Peyer's patch (tissue), 4 donors: ENCODE measurements at regions not wholly inside any gene's neighbourhood (a gene's known extent, or its start where the extent isn't known, plus 50 kb on each side); places are given as distances from the start of the nearest gene placed in this dataset.

Experiments used
- DNase-seq, 3 donors: peaks; one replicate each; pipeline ENCODE4 v3.0.0-alpha.2; 2017 to 2019
- H3K27ac ChIP-seq, 4 donors: fragments of 200-600 bp; sonication (generic); one replicate each; pipeline ENCODE4 v1.5.1; 2016 to 2019
- H3K27me3 ChIP-seq, 2 donors: fragments of 200-600 bp; sonication (generic); one replicate each; pipeline ENCODE4 v1.5.1; 2019
- H3K36me3 ChIP-seq, 3 donors: fragments of 200-600 bp; sonication (generic); one replicate each; pipeline ENCODE4 v1.5.1; 2016 to 2019
- H3K4me1 ChIP-seq, 4 donors: fragments of 200-600 bp; sonication (generic); one replicate each; pipeline ENCODE4 v1.5.1; 2016 to 2019
- H3K4me3 ChIP-seq, 4 donors: fragments of 200-600 bp; sonication (generic); 1 replicate in 3 of 4; 2 replicates in 1 of 4; pipeline ENCODE4 v1.5.1; 2016 to 2019; ENCODE audit warnings: mild to moderate bottlenecking in 1 of 4
- H3K9me3 ChIP-seq, 4 donors: fragments of 200-600 bp; sonication (generic); one replicate each; pipeline ENCODE4 v1.5.1; 2016 to 2019; ENCODE audit warnings: mild to moderate bottlenecking in 1 of 4
- CTCF ChIP-seq, 6 experiments: fragments of 450-650 bp in 4 of 6; fragments of 200-600 bp in 2 of 6; sonication (generic) in 1 of 6; IDR thresholded peaks; one replicate each; pipeline ENCODE4 v1.5.1; 2017 to 2019; ENCODE audit warnings: antibody characterized with exemption in 6 of 6, mild to moderate bottlenecking in 3 of 6, moderate library complexity in 1 of 6
- POLR2A ChIP-seq, 2 donors: fragments of 450-650 bp; IDR thresholded peaks; one replicate each; pipeline ENCODE4 v1.5.1; 2017; ENCODE audit warnings: antibody characterized with exemption in 2 of 2, mild to moderate bottlenecking in 2 of 2, moderate library complexity in 2 of 2

DNA sequence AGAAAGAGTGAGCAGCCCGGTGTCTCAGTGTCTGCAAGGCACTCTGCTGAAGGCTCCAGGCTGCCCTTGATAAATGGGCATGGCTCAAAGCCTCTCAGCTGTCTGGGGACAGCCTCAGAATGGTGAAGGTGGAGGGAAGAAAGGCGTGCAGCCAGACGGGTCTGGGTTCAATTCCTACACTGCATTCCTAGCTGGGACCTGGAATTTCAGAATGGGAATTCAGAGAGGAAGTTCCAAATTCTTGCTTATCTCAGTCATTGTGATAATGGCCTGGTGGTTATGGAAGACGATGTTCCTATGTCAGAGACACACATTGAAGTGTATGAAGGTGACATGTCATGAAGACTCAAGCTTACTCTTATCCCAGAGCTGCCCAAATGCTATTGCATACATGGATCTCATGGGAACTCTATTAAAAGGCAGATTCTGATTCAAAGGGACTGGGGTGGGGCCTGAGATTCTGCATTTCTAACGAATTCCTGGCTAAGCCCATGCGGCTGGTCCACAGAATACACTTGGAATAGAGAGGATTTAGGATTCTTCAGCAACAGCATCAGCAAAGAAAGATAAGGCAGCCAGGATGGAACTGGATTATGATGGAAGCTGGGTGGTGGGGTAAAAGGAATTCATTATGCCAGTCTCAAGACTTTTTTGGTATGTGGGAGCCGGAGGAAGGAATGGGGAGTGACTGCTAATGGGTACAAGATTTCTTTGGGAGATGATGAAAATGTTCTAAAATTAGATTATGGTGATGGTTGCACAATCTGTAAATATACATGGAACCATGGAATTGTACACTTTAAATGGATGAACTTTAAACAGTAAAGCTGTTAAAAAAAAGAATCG, 82.6 kb upstream of the ZMIZ1 start:
- Histone ChIP-seq H3K27ac (no peak overlapping the region), H3K4me3 (no peak overlapping the region), H3K9me3 (no peaks in the 10 kb centered on the region), H3K36me3 (no peaks in the 10 kb centered on the region), H3K4me1 (no peaks in the 10 kb centered on the region), H3K27me3 (no peaks in the 10 kb centered on the region)
- no peak for DNase-seq
- TF ChIP-seq POLR2A (IDR thresholded peaks at IDR 0.05) (no peak), CTCF (IDR thresholded peaks at IDR 0.05) (no peak)

DNA sequence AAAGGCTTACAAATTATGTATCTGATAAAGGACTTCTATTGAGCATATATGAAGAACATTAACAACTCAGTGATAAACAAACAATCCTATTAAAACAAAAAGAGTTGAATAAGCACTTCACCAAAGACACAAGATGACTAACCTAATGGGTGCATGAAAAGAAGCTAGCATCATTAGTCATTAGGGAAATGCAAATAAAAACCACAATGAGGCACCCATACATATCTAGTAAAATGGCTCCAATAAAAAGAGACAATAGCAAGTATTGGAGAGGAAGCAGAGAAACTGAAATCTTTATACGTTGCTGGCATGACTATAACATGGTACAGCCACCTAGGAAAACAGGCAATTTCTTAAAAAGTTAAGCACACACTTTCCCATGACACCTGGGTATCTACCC, 77.6 kb upstream of the ZMIZ1 start:
- Histone ChIP-seq H3K27ac (no peak overlapping the region), H3K4me1 (no peaks in the 10 kb centered on the region), H3K9me3 (no peaks in the 10 kb centered on the region), H3K36me3 (no peaks in the 10 kb centered on the region), H3K27me3 (no peaks in the 10 kb centered on the region), H3K4me3 (no peak overlapping the region)
- no peak for TF ChIP-seq POLR2A (IDR thresholded peaks at IDR 0.05)
- no peak for TF ChIP-seq CTCF (IDR thresholded peaks at IDR 0.05)
- no peak for DNase-seq

GRCh38 chr10:78992333-78992732, 76.4 kb upstream of the ZMIZ1 start:
- no peak overlapping the region for H3K4me3 ChIP-seq
- H3K4me1 ChIP-seq: no peaks in the 10 kb centered on the region
- H3K9me3 ChIP-seq: no peaks in the 10 kb centered on the region
- no peak overlapping the region for H3K27ac ChIP-seq
- no peaks in the 10 kb centered on the region for H3K36me3 ChIP-seq
- H3K27me3 ChIP-seq: no peaks in the 10 kb centered on the region
- peak in 1 of 3 donors; percentile 20 for DNase-seq
- TF ChIP-seq CTCF (IDR thresholded peaks at IDR 0.05) (no peak), POLR2A (IDR thresholded peaks at IDR 0.05) (no peak)

- Histone ChIP-seq H3K9me3 (no peaks in the 10 kb centered on the region), H3K27me3 (no peaks in the 10 kb centered on the region), H3K4me3 (no peak overlapping the region), H3K4me1 (no peaks in the 10 kb centered on the region), H3K36me3 (no peaks in the 10 kb centered on the region), H3K27ac (no peak overlapping the region)
- TF ChIP-seq POLR2A (IDR thresholded peaks at IDR 0.05) (no peak), CTCF (IDR thresholded peaks at IDR 0.05) (no peak)
- no peak for DNase-seq
Measured at GRCh38 chr10:78993261-78993945, 75.4 kb upstream of the ZMIZ1 start.

DNA sequence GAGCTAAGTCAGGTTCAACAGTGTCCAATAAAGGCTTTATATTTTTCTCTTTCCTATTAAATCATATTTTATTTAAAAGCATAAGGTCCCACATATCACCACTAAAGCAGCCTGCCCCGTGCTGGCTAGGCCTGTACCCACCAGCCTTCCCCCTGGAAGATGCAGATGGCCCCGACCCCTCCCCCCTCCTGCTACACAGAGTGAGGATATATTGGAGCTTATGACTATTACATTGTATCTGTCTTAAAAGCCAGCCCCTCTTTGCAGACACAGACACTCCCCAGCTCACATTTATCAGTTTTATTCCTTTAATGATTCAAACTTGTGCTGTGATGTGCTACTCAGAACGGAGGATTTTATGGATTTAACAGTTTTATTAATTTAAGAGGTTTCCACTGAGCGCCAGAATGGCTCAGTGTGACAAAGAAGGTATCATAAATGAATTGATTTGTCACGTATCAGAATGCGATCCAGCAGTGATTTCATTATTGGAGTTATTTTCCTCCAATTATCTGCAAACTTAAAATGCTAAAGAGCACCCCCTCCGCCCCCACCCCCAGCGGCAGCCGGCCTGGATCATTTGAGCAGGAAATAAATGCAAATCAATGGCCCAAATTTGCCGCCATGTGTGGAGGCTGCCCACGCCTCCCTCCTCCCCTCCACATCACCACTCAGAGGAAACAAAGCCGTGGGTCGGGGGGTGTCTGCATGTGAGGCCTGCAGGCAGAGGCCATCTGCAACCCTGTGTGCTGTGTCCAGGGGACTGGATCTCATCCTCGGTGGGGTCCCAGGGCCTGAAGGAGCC, 72.6 kb upstream of the ZMIZ1 start:
- H3K4me3 ChIP-seq: no peak overlapping the region
- no peaks in the 10 kb centered on the region for H3K9me3 ChIP-seq
- DNase-seq: no peak
- no peak overlapping the region for H3K27ac ChIP-seq
- TF ChIP-seq POLR2A (IDR thresholded peaks at IDR 0.05): no peak
- no peak for TF ChIP-seq CTCF (IDR thresholded peaks at IDR 0.05)
- H3K36me3 ChIP-seq: no peaks in the 10 kb centered on the region
- no peaks in the 10 kb centered on the region for H3K27me3 ChIP-seq
- no peaks in the 10 kb centered on the region for H3K4me1 ChIP-seq
